IMR-90 (cell line): ENCODE measurements at regions not wholly inside any gene's neighbourhood (a gene's known extent, or its start where the extent isn't known, plus 50 kb on each side); places are given as distances from the start of the nearest gene placed in this dataset.

Experiments used
- CTCF ChIP-seq: conservative IDR thresholded peaks from 2 replicates; pipeline ENCODE4 v1.5.1; 2012; ENCODE audit warnings: mild to moderate bottlenecking, low read depth, low read length, improper control_type of control experiment
- NFE2L2 ChIP-seq: fragments of 150-350 bp; IDR thresholded peaks from 2 replicates; pipeline ENCODE4 v1.6.1; 2016; ENCODE audit warnings: low read depth, mild to moderate bottlenecking, low read length
- POLR2A ChIP-seq: IDR thresholded peaks from 2 replicates; pipeline ENCODE4 v1.6.1; 2012; ENCODE audit warnings: mild to moderate bottlenecking, low read depth, low read length
- RFX5 ChIP-seq: IDR thresholded peaks from 2 replicates; pipeline ENCODE4 v1.8.0; 2012; ENCODE audit warnings: low read depth, mild to moderate bottlenecking, low read length, moderate library complexity

DNA sequence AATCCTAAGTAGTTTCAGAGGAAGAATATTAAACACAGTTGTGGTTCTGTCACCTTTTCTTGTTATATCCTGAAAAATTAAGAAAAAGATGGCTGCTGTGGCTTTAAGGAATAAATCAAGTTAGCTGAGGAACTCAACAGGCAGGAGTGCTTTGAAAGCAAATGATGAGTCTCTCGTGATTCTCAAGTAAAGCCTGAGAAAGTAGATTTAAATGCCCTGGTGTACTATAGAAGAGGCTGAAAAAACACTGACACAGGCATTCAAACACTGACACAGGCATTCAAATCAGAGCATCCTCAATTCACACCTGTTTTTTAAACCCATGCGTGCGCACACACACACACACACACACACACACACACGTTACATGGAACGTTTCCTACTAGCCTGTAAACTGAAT is 218.6 kb downstream of the OGFRL1 start:
- TF ChIP-seq CTCF = no peak
- TF ChIP-seq POLR2A = no peak
- no peak for TF ChIP-seq RFX5
- no peak for TF ChIP-seq NFE2L2
